GM23338 (cell line): ENCODE measurements at regions not wholly inside any gene's neighbourhood (a gene's known extent, or its start where the extent isn't known, plus 50 kb on each side); places are given as distances from the start of the nearest gene placed in this dataset.

Experiments used
- ATAC-seq: fragments of 200-7000 bp; cut with Tn5 transposase; 3 replicates; pipeline ENCODE4 v1.9.1; 2020
- DNase-seq: peaks from one replicate; pipeline ENCODE4 v3.0.0-alpha.2; 2015; ENCODE audit warnings: low spot score
- H2AFZ ChIP-seq: fragments of 200-600 bp; sonication (generic); 2 replicates; pipeline ENCODE4 v1.8.0; 2016; ENCODE audit warnings: antibody characterized with exemption, mild to moderate bottlenecking, moderate library complexity
- H3F3A ChIP-seq: fragments of 200-600 bp; sonication (generic); replicated peaks from 2 replicates; pipeline ENCODE4 v1.8.0; 2017; ENCODE audit warnings: antibody characterized with exemption, mixed run types, low read depth
- H3K27ac ChIP-seq: fragments of 200-600 bp; sonication (generic); 2 replicates; pipeline ENCODE4 v1.6.1; 2016; ENCODE audit warnings: low read depth
- H3K27me3 ChIP-seq: fragments of 200-600 bp; sonication (generic); 2 replicates; pipeline ENCODE4 v1.8.0; 2016; ENCODE audit warnings: mild to moderate bottlenecking, mixed run types, moderate library complexity; ENCODE audit not compliant: insufficient read depth
- H3K36me3 ChIP-seq: fragments of 200-600 bp; sonication (generic); 2 replicates; pipeline ENCODE4 v1.8.0; 2016; ENCODE audit warnings: mild to moderate bottlenecking; ENCODE audit not compliant: insufficient read depth
- H3K4me1 ChIP-seq: fragments of 200-600 bp; sonication (generic); 2 replicates; pipeline ENCODE4 v1.8.0; 2016; ENCODE audit warnings: mild to moderate bottlenecking, moderate library complexity; ENCODE audit not compliant: insufficient read depth
- H3K4me2 ChIP-seq: fragments of 200-600 bp; sonication (generic); 2 replicates; pipeline ENCODE4 v1.7.1; 2017; ENCODE audit warnings: mixed run types
- H3K4me3 ChIP-seq: fragments of 200-600 bp; sonication (generic); 2 replicates; pipeline ENCODE4 v1.6.1; 2016; ENCODE audit warnings: mixed run types
- H3K79me2 ChIP-seq: fragments of 200-600 bp; sonication (generic); replicated peaks from 2 replicates; pipeline ENCODE4 v1.8.0; 2017; ENCODE audit warnings: mild to moderate bottlenecking; ENCODE audit not compliant: insufficient read depth
- H3K9me2 ChIP-seq: fragments of 200-600 bp; sonication (generic); 2 replicates; pipeline ENCODE4 v1.8.0; 2017; ENCODE audit not compliant: insufficient read depth
- H4K20me1 ChIP-seq: fragments of 200-600 bp; sonication (generic); replicated peaks from 2 replicates; pipeline ENCODE4 v1.8.0; 2017; ENCODE audit warnings: mild to moderate bottlenecking; ENCODE audit not compliant: insufficient read depth
- H3K27ac Mint-ChIP-seq: 2 replicates; pipeline ENCODE4 v1.8.0; 2020; ENCODE audit warnings: inconsistent platforms, mild to moderate bottlenecking, moderate library complexity, mixed read lengths
- H3K27me3 Mint-ChIP-seq: 3 replicates; pipeline ENCODE4 v1.8.0; 2022; ENCODE audit warnings: low read depth, mild to moderate bottlenecking, moderate library complexity, mixed read lengths, inconsistent platforms; ENCODE audit not compliant: insufficient read depth, poor library complexity
- H3K36me3 Mint-ChIP-seq: 3 replicates; pipeline ENCODE4 v1.8.0; 2021; ENCODE audit warnings: low read depth, mild to moderate bottlenecking, inconsistent platforms, moderate library complexity, mixed read lengths
- H3K4me1 Mint-ChIP-seq: 3 replicates; pipeline ENCODE4 v1.8.0; 2020; ENCODE audit warnings: mild to moderate bottlenecking, inconsistent platforms, mixed read lengths
- H3K4me3 Mint-ChIP-seq: 3 replicates; pipeline ENCODE4 v1.8.0; 2021; ENCODE audit warnings: moderate library complexity, mild to moderate bottlenecking, inconsistent platforms, mixed read lengths
- H3K9me3 Mint-ChIP-seq: 3 replicates; pipeline ENCODE4 v1.8.0; 2020; ENCODE audit warnings: moderate library complexity, mild to moderate bottlenecking, inconsistent platforms, mixed read lengths
- CREB1 ChIP-seq: fragments of 250-450 bp; sonication (Bioruptor Pico); IDR thresholded peaks from 2 replicates; pipeline ENCODE4 v1.5.0; 2020; ENCODE audit warnings: low read depth, mild to moderate bottlenecking, moderate library complexity
- CTCF ChIP-seq, 2 experiments: fragments of 200-600 bp in 1 of 2; sonication (generic) in 1 of 2; conservative IDR thresholded peaks; 2 replicates each; pipeline versions ENCODE4 v1.5.1 to v1.6.1; 2016 to 2017; ENCODE audit warnings: antibody characterized with exemption in 2 of 2, low read depth in 2 of 2, mild to moderate bottlenecking in 2 of 2, moderate library complexity in 1 of 2
- ETS1 ChIP-seq: IDR thresholded peaks from 2 replicates; pipeline ENCODE4 v1.6.1; 2016; ENCODE audit warnings: antibody characterized with exemption
- EZH2 ChIP-seq: fragments of 200-600 bp; sonication (generic); IDR thresholded peaks from one replicate; pipeline ENCODE4 v1.8.0; 2017; ENCODE audit warnings: antibody characterized with exemption, mild to moderate bottlenecking, low read depth; ENCODE audit not compliant: unreplicated experiment
- EZH2phosphoT487 ChIP-seq: fragments of 200-600 bp; sonication (generic); IDR thresholded peaks from one replicate; pipeline ENCODE4 v1.8.1; 2018; ENCODE audit warnings: antibody characterized with exemption; ENCODE audit not compliant: unreplicated experiment
- JUNB ChIP-seq: IDR thresholded peaks from one replicate; pipeline ENCODE4 v1.6.1; 2016; ENCODE audit warnings: antibody characterized with exemption; ENCODE audit not compliant: unreplicated experiment
- NANOG ChIP-seq: IDR thresholded peaks from 2 replicates; pipeline ENCODE4 v1.6.1; 2016; ENCODE audit warnings: antibody characterized with exemption, borderline replicate concordance
- POLR2AphosphoS5 ChIP-seq: IDR thresholded peaks from 2 replicates; pipeline ENCODE4 v1.6.1; 2016; ENCODE audit warnings: antibody characterized with exemption, low read depth
- REST ChIP-seq: IDR thresholded peaks from one replicate; pipeline ENCODE4 v1.6.1; 2018; ENCODE audit warnings: antibody characterized with exemption; ENCODE audit not compliant: unreplicated experiment
- STAT1 ChIP-seq: IDR thresholded peaks from one replicate; pipeline ENCODE4 v1.6.1; 2016; ENCODE audit warnings: antibody characterized with exemption; ENCODE audit not compliant: unreplicated experiment
- ZNF114 ChIP-seq: fragments of 250-450 bp; sonication (Bioruptor Pico); IDR thresholded peaks from 2 replicates; pipeline ENCODE4 v1.5.0; 2020; ENCODE audit warnings: mild to moderate bottlenecking, moderate library complexity
- ZNF331 ChIP-seq: fragments of 250-450 bp; sonication (Bioruptor Pico); IDR thresholded peaks from 2 replicates; pipeline ENCODE4 v1.5.0; 2020; ENCODE audit warnings: low read depth, mild to moderate bottlenecking, moderate library complexity
- ZNF462 ChIP-seq: fragments of 250-450 bp; sonication (Bioruptor Pico); IDR thresholded peaks from 2 replicates; pipeline ENCODE4 v1.5.0; 2020; ENCODE audit warnings: mild to moderate bottlenecking, moderate library complexity

- ATAC-seq: no peak
- Histone ChIP-seq H3K9me2 (peaks cover 16% of the 10 kb centered on the region), H3K27me3 (no peaks in the 10 kb centered on the region), H3K36me3 (no peaks in the 10 kb centered on the region), H4K20me1 (no peaks in the 10 kb centered on the region), H3K79me2 (no peaks in the 10 kb centered on the region), H3K4me3 (no peak overlapping the region), H3K4me1 (no peaks in the 10 kb centered on the region; the same call in 1 of the 2 replicates), H2AFZ (no peak overlapping the region), H3K27ac (no peak overlapping the region), H3K4me2 (no peak overlapping the region), H3F3A (no peaks in the 10 kb centered on the region)
- Mint-ChIP-seq H3K27ac (no peak overlapping the region), H3K27me3 (peaks cover 3% of the 10 kb centered on the region), H3K4me1 (no peaks in the 10 kb centered on the region), H3K4me3 (no peak overlapping the region), H3K36me3 (no peaks in the 10 kb centered on the region), H3K9me3 (peaks cover 4% of the 10 kb centered on the region; the same call in 1 of the 3 replicates)
- no peak for DNase-seq
- TF ChIP-seq POLR2AphosphoS5 (no peak), CTCF (conservative IDR thresholded peaks at IDR 0.05; ENCODE audit: low read depth in 2 of 2) (no peak), CREB1 (no peak), EZH2 (no peak), STAT1 (no peak), JUNB (no peak), ZNF462 (CRISPR knock-in tag) (no peak), NANOG (no peak), ETS1 (no peak), REST (no peak), ZNF114 (no peak), ZNF331 (CRISPR knock-in tag) (no peak), EZH2phosphoT487 (no peak)
These were observed 103.1 kb upstream of the LYZL2 start for GRCh38 chr10:30732671-30733070.
